ENCODE measurements at regions not wholly inside any gene's neighbourhood (a gene's known extent, or its start where the extent isn't known, plus 50 kb on each side); places are given as distances from the start of the nearest gene placed in this dataset.

- Histone ChIP-seq H2AFZ (ENCODE audit: insufficient read depth, low read depth, low read length, poor library complexity, severe bottlenecking) (no peak overlapping the region), H3K27ac (ENCODE audit: low read depth in 1 of 2, low read length in 2 of 2) (no peak overlapping the region), H3K36me3 (replicated peaks in 1 of 2; ENCODE audit: control insufficient read depth in 1 of 2, insufficient read depth in 2 of 2, low read length in 2 of 2) (no peaks in the 10 kb centered on the region), H3K4me2 (replicated peaks; ENCODE audit: extremely low read depth, low read length, poor library complexity, severe bottlenecking) (no peak overlapping the region), H3K4me1 (ENCODE audit: control insufficient read depth in 1 of 2, insufficient read depth in 2 of 2, low read length in 2 of 2) (no peaks in the 10 kb centered on the region), H3K9me3 (replicated peaks in 1 of 2; ENCODE audit: control insufficient read depth in 1 of 2, insufficient read depth in 1 of 2, low read length in 2 of 2) (no peaks in the 10 kb centered on the region), H3K79me2 (ENCODE audit: insufficient read depth, low read length) (no peaks in the 10 kb centered on the region), H3K4me3 (replicated peaks in 1 of 3; ENCODE audit: low read depth in 2 of 3, low read length in 3 of 3) (no peak overlapping the region), H3K27me3 (ENCODE audit: control insufficient read depth in 2 of 2, insufficient read depth in 2 of 2, low read length in 2 of 2) (no peaks in the 10 kb centered on the region), H4K20me1 (ENCODE audit: insufficient read depth, low read length) (no peaks in the 10 kb centered on the region), H3K9ac (ENCODE audit: insufficient read depth, low read length, poor library complexity, severe bottlenecking) (no peak overlapping the region)
- whole genome bisulfite sequencing (ENCODE audit: insufficient coverage): no CpG with 5 or more reads among the region's 2 CpGs
- no peak overlapping the region for H3K27ac Mint-ChIP-seq
- intact Hi-C loops (cut with micrococcal nuclease): no loop called here
- no peaks in the 10 kb centered on the region for H3K4me1 Mint-ChIP-seq
- H3K27me3 Mint-ChIP-seq (ENCODE audit: low read depth in 3 of 3): peaks cover 0 to 4% (median 2%) of the 10 kb centered on the region in 3 donors
- H3K36me3 Mint-ChIP-seq: no peaks in the 10 kb centered on the region
- H3K9me3 Mint-ChIP-seq: peaks cover 0 to 8% (median 2%) of the 10 kb centered on the region in 7 donors
- H3K4me3 Mint-ChIP-seq: no peak overlapping the region
- DNase-seq: no peak
- TF ChIP-seq, protein P1, sequence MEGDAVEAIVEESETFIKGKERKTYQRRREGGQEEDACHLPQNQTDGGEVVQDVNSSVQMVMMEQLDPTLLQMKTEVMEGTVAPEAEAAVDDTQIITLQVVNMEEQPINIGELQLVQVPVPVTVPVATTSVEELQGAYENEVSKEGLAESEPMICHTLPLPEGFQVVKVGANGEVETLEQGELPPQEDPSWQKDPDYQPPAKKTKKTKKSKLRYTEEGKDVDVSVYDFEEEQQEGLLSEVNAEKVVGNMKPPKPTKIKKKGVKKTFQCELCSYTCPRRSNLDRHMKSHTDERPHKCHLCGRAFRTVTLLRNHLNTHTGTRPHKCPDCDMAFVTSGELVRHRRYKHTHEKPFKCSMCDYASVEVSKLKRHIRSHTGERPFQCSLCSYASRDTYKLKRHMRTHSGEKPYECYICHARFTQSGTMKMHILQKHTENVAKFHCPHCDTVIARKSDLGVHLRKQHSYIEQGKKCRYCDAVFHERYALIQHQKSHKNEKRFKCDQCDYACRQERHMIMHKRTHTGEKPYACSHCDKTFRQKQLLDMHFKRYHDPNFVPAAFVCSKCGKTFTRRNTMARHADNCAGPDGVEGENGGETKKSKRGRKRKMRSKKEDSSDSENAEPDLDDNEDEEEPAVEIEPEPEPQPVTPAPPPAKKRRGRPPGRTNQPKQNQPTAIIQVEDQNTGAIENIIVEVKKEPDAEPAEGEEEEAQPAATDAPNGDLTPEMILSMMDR (IDR thresholded peaks at IDR 0.05): no peak
Measured at GRCh38 chr7:49403844-49404243, 369.6 kb upstream of the VWC2 start.

- H3K4me1 Mint-ChIP-seq: no peaks in the 10 kb centered on the region
- no peaks in the 10 kb centered on the region for H3K36me3 ChIP-seq (replicated peaks in 1 of 2; ENCODE audit: control insufficient read depth in 1 of 2, insufficient read depth in 2 of 2, low read length in 2 of 2)
- H3K27ac ChIP-seq (ENCODE audit: low read depth in 1 of 2, low read length in 2 of 2): no peak overlapping the region
- no peak overlapping the region for H3K4me3 ChIP-seq (replicated peaks in 1 of 3; ENCODE audit: low read depth in 2 of 3, low read length in 3 of 3)
- H3K27me3 Mint-ChIP-seq (ENCODE audit: low read depth in 3 of 3): peaks cover 0 to 4% (median 3%) of the 10 kb centered on the region in 3 donors
- no peak for DNase-seq
- H3K4me1 ChIP-seq (ENCODE audit: control insufficient read depth in 1 of 2, insufficient read depth in 2 of 2, low read length in 2 of 2): no peaks in the 10 kb centered on the region
- no peaks in the 10 kb centered on the region for H3K9me3 ChIP-seq (replicated peaks in 1 of 2; ENCODE audit: control insufficient read depth in 1 of 2, insufficient read depth in 1 of 2, low read length in 2 of 2)
- no peaks in the 10 kb centered on the region for H3K79me2 ChIP-seq (ENCODE audit: insufficient read depth, low read length)
- peaks cover 1 to 12% (median 2%) of the 10 kb centered on the region in 7 donors for H3K9me3 Mint-ChIP-seq
- H3K27ac Mint-ChIP-seq: no peak overlapping the region
- no peaks in the 10 kb centered on the region for H4K20me1 ChIP-seq (ENCODE audit: insufficient read depth, low read length)
- H2AFZ ChIP-seq (ENCODE audit: insufficient read depth, low read depth, low read length, poor library complexity, severe bottlenecking): no peak overlapping the region
- intact Hi-C loops (cut with micrococcal nuclease): no loop called here
- H3K4me3 Mint-ChIP-seq: no peak overlapping the region
- TF ChIP-seq, protein P1 (IDR thresholded peaks at IDR 0.05): no peak
- WGBS (ENCODE audit: insufficient coverage): 96% methylated on average over 3 of the region's 4 CpGs
- no peaks in the 10 kb centered on the region for H3K27me3 ChIP-seq (ENCODE audit: control insufficient read depth in 2 of 2, insufficient read depth in 2 of 2, low read length in 2 of 2)
- no peak overlapping the region for H3K4me2 ChIP-seq (replicated peaks; ENCODE audit: extremely low read depth, low read length, poor library complexity, severe bottlenecking)
- no peak overlapping the region for H3K9ac ChIP-seq (ENCODE audit: insufficient read depth, low read length, poor library complexity, severe bottlenecking)
- no peaks in the 10 kb centered on the region for H3K36me3 Mint-ChIP-seq
Measured at GRCh38 chr7:49407205-49407604, 366.2 kb upstream of the VWC2 start.
